Hepatocyte (in vitro differentiated cells): ENCODE measurements at regions not wholly inside any gene's neighbourhood (a gene's known extent, or its start where the extent isn't known, plus 50 kb on each side); places are given as distances from the start of the nearest gene placed in this dataset.

Experiments
- EZH2 ChIP-seq: fragments of 200-600 bp; sonication (generic); IDR thresholded peaks from 2 replicates; pipeline ENCODE4 v1.6.1; 2016; ENCODE audit warnings: antibody characterized with exemption, mild to moderate bottlenecking, borderline replicate concordance
- TF ChIP-seq, protein P1 (sequence below): fragments of 200-600 bp; sonication (generic); IDR thresholded peaks from 2 replicates; pipeline ENCODE4 v1.5.1; 2016; ENCODE audit warnings: antibody characterized with exemption, mild to moderate bottlenecking; ENCODE audit not compliant: poor library complexity

DNA sequence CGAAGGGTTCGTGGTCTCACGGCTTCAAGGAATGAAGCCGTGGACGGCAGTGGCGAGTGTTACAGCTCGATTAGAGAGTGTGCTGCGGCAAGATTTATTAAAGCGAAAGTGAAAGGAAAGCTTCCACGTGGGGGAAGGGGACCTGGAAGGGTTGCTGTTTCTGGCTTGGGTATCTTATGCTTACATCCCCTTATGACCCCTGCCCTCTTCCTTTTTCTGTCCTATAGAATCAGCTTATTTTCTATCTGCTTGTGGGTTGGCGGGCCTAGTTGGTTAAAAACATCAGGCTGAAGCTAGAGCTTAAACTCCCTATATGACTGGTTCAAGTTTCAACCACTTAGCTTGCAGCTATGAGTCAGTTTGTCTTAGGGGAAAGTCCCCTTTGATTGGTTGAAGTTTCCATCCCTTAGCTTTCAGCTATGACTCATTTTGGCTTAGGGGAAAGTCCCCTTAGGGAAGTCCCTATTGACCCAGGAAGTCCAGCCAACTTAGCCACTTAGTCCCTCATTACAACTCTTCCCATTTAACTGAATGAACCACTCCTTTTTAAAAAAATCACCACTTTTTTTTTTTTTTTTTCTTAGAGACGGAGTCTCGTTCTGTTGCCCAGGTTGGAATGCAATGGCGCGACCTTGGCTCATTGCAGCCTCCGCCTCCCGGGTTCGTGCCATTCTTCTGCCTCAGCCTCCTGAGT, 1494.7 kb upstream of the TMEM132C start:
- no peak for TF ChIP-seq EZH2
- TF ChIP-seq, protein P1, sequence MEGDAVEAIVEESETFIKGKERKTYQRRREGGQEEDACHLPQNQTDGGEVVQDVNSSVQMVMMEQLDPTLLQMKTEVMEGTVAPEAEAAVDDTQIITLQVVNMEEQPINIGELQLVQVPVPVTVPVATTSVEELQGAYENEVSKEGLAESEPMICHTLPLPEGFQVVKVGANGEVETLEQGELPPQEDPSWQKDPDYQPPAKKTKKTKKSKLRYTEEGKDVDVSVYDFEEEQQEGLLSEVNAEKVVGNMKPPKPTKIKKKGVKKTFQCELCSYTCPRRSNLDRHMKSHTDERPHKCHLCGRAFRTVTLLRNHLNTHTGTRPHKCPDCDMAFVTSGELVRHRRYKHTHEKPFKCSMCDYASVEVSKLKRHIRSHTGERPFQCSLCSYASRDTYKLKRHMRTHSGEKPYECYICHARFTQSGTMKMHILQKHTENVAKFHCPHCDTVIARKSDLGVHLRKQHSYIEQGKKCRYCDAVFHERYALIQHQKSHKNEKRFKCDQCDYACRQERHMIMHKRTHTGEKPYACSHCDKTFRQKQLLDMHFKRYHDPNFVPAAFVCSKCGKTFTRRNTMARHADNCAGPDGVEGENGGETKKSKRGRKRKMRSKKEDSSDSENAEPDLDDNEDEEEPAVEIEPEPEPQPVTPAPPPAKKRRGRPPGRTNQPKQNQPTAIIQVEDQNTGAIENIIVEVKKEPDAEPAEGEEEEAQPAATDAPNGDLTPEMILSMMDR, result no peak
